ENCODE measurements at regions not wholly inside any gene's neighbourhood (a gene's known extent, or its start where the extent isn't known, plus 50 kb on each side); places are given as distances from the start of the nearest gene placed in this dataset.

- TF ChIP-seq POLR2AphosphoS5 (IDR thresholded peaks at IDR 0.05) (no peak), POLR2A (IDR thresholded peaks at IDR 0.05; ENCODE audit: low read depth) (no peak), EP300 (IDR thresholded peaks at IDR 0.05) (no peak)
- TF ChIP-seq, protein P1, sequence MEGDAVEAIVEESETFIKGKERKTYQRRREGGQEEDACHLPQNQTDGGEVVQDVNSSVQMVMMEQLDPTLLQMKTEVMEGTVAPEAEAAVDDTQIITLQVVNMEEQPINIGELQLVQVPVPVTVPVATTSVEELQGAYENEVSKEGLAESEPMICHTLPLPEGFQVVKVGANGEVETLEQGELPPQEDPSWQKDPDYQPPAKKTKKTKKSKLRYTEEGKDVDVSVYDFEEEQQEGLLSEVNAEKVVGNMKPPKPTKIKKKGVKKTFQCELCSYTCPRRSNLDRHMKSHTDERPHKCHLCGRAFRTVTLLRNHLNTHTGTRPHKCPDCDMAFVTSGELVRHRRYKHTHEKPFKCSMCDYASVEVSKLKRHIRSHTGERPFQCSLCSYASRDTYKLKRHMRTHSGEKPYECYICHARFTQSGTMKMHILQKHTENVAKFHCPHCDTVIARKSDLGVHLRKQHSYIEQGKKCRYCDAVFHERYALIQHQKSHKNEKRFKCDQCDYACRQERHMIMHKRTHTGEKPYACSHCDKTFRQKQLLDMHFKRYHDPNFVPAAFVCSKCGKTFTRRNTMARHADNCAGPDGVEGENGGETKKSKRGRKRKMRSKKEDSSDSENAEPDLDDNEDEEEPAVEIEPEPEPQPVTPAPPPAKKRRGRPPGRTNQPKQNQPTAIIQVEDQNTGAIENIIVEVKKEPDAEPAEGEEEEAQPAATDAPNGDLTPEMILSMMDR (IDR thresholded peaks at IDR 0.05) = no peak
- Histone ChIP-seq H3K27me3 (peaks cover 0 to 6% (median 0%) of the 10 kb centered on the region in 4 donors), H3K36me3 (no peaks in the 10 kb centered on the region), H3K9me3 (peaks cover 0 to 4% (median 0%) of the 10 kb centered on the region in 4 donors), H3K4me3 (no peak overlapping the region), H3K27ac (replicated peaks in 1 of 4) (no peak overlapping the region), H3K4me1 (no peaks in the 10 kb centered on the region)
- 86% methylated on average over 5 of the region's 5 CpGs for WGBS
- intact Hi-C loops (cut with DNase I) = no loop called here
- DNase-seq (ENCODE audit: extremely low spot score) = no peak
Observed at GRCh38 chr6:151701911-151702562, 105.4 kb upstream of the ESR1 start.

DNA sequence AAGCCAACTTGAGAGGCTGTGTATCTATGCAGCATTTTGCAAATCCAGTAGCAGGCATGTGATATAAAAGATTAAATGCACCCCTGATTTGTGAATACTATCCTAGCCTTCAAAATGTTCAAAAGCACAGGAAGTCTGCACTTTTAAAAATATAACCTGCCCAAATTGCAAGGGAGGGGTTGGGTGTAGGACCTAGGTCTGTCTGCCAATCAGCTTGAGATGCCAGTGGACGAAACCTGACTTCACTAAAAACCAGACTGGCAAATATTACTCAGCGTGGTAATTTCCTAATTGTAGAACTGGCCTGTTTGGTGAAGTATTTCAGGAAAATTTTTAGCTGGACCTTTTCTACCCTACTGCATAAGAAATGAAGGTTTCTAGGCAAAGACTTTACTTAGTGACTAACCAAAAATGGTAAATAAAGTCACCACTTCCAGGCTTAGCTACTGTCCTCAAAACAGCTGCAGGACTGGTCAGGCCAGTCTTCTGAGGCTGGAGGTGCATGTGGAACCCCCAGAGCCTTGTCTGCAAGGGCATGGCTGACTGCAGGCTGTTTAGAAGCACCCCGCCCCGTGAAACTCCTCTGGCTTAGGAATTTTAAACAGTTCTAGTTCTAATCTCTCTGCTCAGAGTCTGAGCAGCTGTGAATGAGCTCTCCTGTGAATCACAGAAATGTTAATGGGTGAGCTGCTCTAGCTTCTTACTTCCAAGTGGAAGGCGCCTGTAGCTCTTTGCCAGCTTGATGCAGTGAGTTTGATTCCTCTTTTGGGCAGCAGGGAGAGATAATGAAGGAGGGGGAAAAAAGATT lies 104.4 kb upstream of the ESR1 start:
- no peak for DNase-seq (ENCODE audit: extremely low spot score)
- H3K9me3 ChIP-seq = peaks cover 0 to 4% (median 0%) of the 10 kb centered on the region in 4 donors
- no peaks in the 10 kb centered on the region for H3K4me1 ChIP-seq
- H3K27ac ChIP-seq (replicated peaks in 1 of 4) = no peak overlapping the region
- no peak for TF ChIP-seq EP300 (IDR thresholded peaks at IDR 0.05)
- no peak for TF ChIP-seq POLR2AphosphoS5 (IDR thresholded peaks at IDR 0.05)
- intact Hi-C loops (cut with DNase I) = no loop called here
- H3K36me3 ChIP-seq = no peaks in the 10 kb centered on the region
- no peak overlapping the region for H3K4me3 ChIP-seq
- WGBS = 60% methylated on average over 4 of the region's 5 CpGs
- H3K27me3 ChIP-seq = peaks cover 0 to 6% (median 0%) of the 10 kb centered on the region in 4 donors

DNA sequence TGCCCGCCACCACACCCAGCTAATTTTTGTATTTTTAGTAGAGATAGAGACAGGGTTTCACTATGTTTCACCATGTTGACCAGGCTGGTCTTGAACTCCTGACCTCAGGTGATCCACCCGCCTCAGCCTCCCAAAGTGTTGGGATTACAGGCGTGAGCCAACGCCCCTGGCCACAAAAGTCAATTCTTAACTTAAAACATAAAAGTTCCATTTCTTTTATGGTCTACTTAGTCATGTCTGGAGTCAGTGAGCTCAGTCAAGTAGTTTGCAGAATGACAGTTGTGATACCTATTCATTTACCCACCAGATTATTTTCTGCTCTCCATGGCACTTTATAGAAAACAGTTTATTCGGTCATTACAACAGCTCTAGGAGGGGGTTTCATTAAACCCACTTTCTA lies 103.1 kb upstream of the ESR1 start:
- no peak for TF ChIP-seq EP300 (IDR thresholded peaks at IDR 0.05)
- TF ChIP-seq POLR2A (IDR thresholded peaks at IDR 0.05; ENCODE audit: low read depth) = no peak
- TF ChIP-seq, protein P1 (IDR thresholded peaks at IDR 0.05) = no peak
- no peak for TF ChIP-seq POLR2AphosphoS5 (IDR thresholded peaks at IDR 0.05)
- peaks cover 0 to 6% (median 0%) of the 10 kb centered on the region in 4 donors for H3K27me3 ChIP-seq

DNA sequence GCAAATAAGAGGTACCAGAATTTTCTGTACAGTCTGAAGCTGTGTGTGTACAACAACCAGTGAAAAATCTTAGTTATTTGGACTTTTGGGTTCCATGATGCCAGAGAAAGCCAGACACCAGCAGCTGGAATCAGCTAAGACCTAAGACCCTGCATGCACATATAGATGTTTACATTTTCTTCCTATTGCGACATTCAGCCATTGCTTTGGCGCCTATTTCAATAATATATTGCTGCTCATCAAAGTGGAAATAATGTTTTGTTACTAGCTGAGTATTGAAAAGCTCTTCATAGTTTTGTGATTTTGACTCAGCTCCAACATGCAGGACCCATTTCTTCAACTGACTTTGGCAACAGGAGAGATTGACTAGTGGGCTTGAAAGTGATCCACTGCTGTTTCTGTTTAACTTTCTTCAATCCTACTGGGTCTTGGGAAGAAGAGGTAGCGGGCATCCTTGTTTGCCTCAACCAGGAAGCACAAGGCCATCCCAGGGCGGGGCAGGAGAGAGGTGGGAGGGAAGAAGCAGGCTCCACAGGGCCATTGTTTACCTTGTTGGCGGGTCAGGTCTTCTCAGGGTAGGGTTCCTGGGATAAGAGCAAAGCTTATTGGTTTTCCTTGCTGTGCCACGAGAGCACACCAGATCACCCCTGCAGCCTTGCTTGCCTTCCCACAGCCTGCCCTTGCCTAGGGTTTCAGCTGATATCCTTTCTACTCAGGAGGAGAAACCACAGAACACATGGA lies 101.3 kb upstream of the ESR1 start:
- intact Hi-C loops (cut with DNase I) = no loop called here
- no peak for DNase-seq (ENCODE audit: extremely low spot score)
- Histone ChIP-seq H3K9me3 (no peaks in the 10 kb centered on the region), H3K27me3 (peaks cover 0 to 6% (median 0%) of the 10 kb centered on the region in 4 donors), H3K4me3 (no peak overlapping the region), H3K27ac (replicated peaks in 1 of 4) (no peak overlapping the region), H3K4me1 (no peaks in the 10 kb centered on the region), H3K36me3 (no peaks in the 10 kb centered on the region)
- TF ChIP-seq, protein P1 (IDR thresholded peaks at IDR 0.05) = no peak
- TF ChIP-seq POLR2A (IDR thresholded peaks at IDR 0.05; ENCODE audit: low read depth) = no peak
- no peak for TF ChIP-seq EP300 (IDR thresholded peaks at IDR 0.05)
- no peak for TF ChIP-seq POLR2AphosphoS5 (IDR thresholded peaks at IDR 0.05)
- WGBS = 85% methylated on average over 5 of the region's 6 CpGs

More for the DNA sequence above, 103.1 kb upstream of the ESR1 start:
- WGBS = 97% methylated on average over 5 of the region's 5 CpGs
- Histone ChIP-seq H3K4me3 (no peak overlapping the region), H3K4me1 (no peaks in the 10 kb centered on the region), H3K36me3 (no peaks in the 10 kb centered on the region), H3K9me3 (no peaks in the 10 kb centered on the region), H3K27ac (replicated peaks in 1 of 4) (no peak overlapping the region)
- DNase-seq (ENCODE audit: extremely low spot score) = no peak
- intact Hi-C loops (cut with DNase I) = no loop called here

DNA sequence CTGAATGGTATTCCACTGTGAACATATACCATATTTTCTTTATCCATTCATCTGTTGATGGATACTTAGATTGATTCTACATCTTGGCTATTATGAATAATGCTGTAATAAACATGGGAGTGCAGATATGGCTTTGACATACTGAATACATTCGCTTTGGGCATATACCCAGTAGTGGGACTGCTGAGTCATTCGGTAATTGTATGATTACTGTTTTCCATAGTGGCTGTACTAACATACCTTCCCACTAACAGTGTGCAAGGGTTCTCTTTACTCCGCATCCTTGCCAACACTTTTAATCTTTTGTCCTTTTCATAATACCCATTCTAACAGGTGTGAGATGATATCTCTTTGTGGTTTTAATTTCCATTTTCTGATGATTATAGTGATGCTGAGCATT lies 98.2 kb upstream of the ESR1 start:
- intact Hi-C loops (cut with DNase I) = no loop called here
- Histone ChIP-seq H3K4me1 (no peaks in the 10 kb centered on the region), H3K4me3 (no peak overlapping the region), H3K27me3 (peaks cover 0 to 6% (median 0%) of the 10 kb centered on the region in 4 donors), H3K9me3 (peaks cover 0 to 9% (median 8%) of the 10 kb centered on the region in 4 donors), H3K36me3 (no peaks in the 10 kb centered on the region), H3K27ac (replicated peaks in 1 of 4) (no peak overlapping the region)
- no peak for DNase-seq (ENCODE audit: extremely low spot score)
- TF ChIP-seq POLR2AphosphoS5 (IDR thresholded peaks at IDR 0.05) (no peak), EP300 (IDR thresholded peaks at IDR 0.05) (no peak)
- 100% methylated on average over 3 of the region's 3 CpGs for WGBS
